Upper lobe of left lung (tissue), 6 donors: ENCODE measurements at regions not wholly inside any gene's neighbourhood (a gene's known extent, or its start where the extent isn't known, plus 50 kb on each side); places are given as distances from the start of the nearest gene placed in this dataset.

ENCODE experiments used
- ATAC-seq, 2 donors: fragments of 200-7000 bp; cut with Tn5 transposase; one replicate each; pipeline ENCODE4 v1.9.1; 2022; ENCODE audit warnings: mild to moderate bottlenecking in 2 of 2, moderate library complexity in 2 of 2; ENCODE audit not compliant: low FRiP score in 2 of 2
- DNase-seq, 2 donors: peaks; one replicate each; pipeline ENCODE4 v3.0.0-alpha.2; 2019 to 2020
- H3K27ac ChIP-seq, 4 donors: fragments of 200-600 bp; sonication (generic); one replicate each; pipeline ENCODE4 v1.5.1; 2016 to 2019
- H3K27me3 ChIP-seq, 4 donors: fragments of 200-600 bp; sonication (generic); one replicate each; pipeline ENCODE4 v1.5.1; 2017 to 2019
- H3K36me3 ChIP-seq, 4 donors: fragments of 200-600 bp; sonication (generic); one replicate each; pipeline ENCODE4 v1.5.1; 2016 to 2019
- H3K4me1 ChIP-seq, 4 donors: fragments of 200-600 bp; sonication (generic); one replicate each; pipeline ENCODE4 v1.5.1; 2018 to 2019
- H3K4me3 ChIP-seq, 4 donors: fragments of 200-600 bp; sonication (generic); one replicate each; pipeline ENCODE4 v1.5.1; 2017 to 2019; ENCODE audit warnings: mild to moderate bottlenecking in 2 of 4, moderate library complexity in 1 of 4
- H3K9me3 ChIP-seq, 4 donors: fragments of 200-600 bp; sonication (generic); one replicate each; pipeline ENCODE4 v1.5.1; 2018 to 2019
- EP300 ChIP-seq, 4 donors: sonication (generic); formaldehyde crosslinking; IDR thresholded peaks; one replicate each; pipeline ENCODE4 v1.5.1; 2017; ENCODE audit warnings: antibody characterized with exemption in 4 of 4, control low read depth in 2 of 4
- POLR2A ChIP-seq, 4 donors: fragments of 450-650 bp; IDR thresholded peaks; one replicate each; pipeline ENCODE4 v1.5.1; 2016 to 2017; ENCODE audit warnings: antibody characterized with exemption in 4 of 4, mild to moderate bottlenecking in 2 of 4
- POLR2AphosphoS5 ChIP-seq, 2 donors: sonication (generic); formaldehyde crosslinking; IDR thresholded peaks; one replicate each; pipeline ENCODE4 v1.5.1; 2017; ENCODE audit warnings: antibody characterized with exemption in 2 of 2
- WGBS, 2 donors: methylation state at CpG; one replicate each; pipeline ENCODE4 v1.1.5; 2017 to 2018; 5-methylcytosine and 5-hydroxymethylcytosine counted together
- TF ChIP-seq, protein P1 (sequence below), 6 experiments: fragments of 450-650 bp in 4 of 6; fragments of 200-600 bp in 2 of 6; sonication (generic) in 2 of 6; IDR thresholded peaks; one replicate each; pipeline ENCODE4 v1.5.1; 2016 to 2019; ENCODE audit warnings: antibody characterized with exemption in 6 of 6
- donor health status: DM: no; HTN: no; CAD: no; lungs with moderate emphysema.
- donor health status: DM: no; HTN: yes; CAD: no; lungs with severe emphysema.

DNA sequence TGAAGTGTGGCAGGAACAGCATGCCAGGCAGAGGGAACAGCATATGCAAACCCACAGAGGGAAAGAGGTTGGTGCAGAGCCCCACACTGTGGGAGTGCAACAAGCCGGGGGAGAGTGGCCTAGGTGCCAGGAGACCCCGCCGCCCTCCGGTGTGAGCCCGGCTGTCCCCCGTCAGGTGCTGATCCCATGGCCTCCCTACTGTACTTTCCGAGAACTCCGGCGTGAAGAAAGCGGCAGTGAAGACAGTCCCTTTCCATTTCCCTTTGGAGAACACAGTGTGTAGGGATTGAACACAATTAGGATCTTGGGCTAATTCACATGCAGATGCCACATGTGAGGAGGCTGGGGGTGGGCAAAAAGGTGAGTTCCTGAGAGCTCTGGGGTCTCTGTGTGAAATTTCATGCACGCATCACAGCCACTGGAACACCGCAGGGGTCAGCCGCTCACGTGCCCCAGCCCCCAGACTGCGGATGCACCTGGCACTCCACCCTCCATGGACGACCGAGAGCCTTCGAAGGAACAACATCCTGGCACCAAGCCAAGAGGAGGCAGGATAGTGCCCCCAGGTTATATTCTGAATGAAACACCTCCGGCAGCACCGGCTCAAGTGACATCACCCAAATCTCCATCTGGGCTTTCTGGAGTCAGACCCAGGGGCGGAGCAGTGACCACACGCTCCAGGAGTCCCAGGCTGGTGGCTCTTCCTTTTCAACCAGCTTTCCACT is 82.1 kb upstream of the PPP2R2D start:
- H3K27ac ChIP-seq = no peak overlapping the region
- no peaks in the 10 kb centered on the region for H3K36me3 ChIP-seq
- no peak overlapping the region for H3K4me3 ChIP-seq
- ATAC-seq (no peak), DNase-seq (peak in 1 of 2 donors; percentile 52)
- 79 to 92% methylated on average over 17 to 22 of the region's 22 CpGs for WGBS, 2 donors
- H3K4me1 ChIP-seq = no peaks in the 10 kb centered on the region
- TF ChIP-seq, protein P1, sequence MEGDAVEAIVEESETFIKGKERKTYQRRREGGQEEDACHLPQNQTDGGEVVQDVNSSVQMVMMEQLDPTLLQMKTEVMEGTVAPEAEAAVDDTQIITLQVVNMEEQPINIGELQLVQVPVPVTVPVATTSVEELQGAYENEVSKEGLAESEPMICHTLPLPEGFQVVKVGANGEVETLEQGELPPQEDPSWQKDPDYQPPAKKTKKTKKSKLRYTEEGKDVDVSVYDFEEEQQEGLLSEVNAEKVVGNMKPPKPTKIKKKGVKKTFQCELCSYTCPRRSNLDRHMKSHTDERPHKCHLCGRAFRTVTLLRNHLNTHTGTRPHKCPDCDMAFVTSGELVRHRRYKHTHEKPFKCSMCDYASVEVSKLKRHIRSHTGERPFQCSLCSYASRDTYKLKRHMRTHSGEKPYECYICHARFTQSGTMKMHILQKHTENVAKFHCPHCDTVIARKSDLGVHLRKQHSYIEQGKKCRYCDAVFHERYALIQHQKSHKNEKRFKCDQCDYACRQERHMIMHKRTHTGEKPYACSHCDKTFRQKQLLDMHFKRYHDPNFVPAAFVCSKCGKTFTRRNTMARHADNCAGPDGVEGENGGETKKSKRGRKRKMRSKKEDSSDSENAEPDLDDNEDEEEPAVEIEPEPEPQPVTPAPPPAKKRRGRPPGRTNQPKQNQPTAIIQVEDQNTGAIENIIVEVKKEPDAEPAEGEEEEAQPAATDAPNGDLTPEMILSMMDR (IDR thresholded peaks at IDR 0.05) = no peak
- TF ChIP-seq POLR2A (IDR thresholded peaks at IDR 0.05) (no peak), POLR2AphosphoS5 (IDR thresholded peaks at IDR 0.05) (no peak), EP300 (IDR thresholded peaks at IDR 0.05) (no peak)
- no peaks in the 10 kb centered on the region for H3K27me3 ChIP-seq
- H3K9me3 ChIP-seq = no peaks in the 10 kb centered on the region

DNA sequence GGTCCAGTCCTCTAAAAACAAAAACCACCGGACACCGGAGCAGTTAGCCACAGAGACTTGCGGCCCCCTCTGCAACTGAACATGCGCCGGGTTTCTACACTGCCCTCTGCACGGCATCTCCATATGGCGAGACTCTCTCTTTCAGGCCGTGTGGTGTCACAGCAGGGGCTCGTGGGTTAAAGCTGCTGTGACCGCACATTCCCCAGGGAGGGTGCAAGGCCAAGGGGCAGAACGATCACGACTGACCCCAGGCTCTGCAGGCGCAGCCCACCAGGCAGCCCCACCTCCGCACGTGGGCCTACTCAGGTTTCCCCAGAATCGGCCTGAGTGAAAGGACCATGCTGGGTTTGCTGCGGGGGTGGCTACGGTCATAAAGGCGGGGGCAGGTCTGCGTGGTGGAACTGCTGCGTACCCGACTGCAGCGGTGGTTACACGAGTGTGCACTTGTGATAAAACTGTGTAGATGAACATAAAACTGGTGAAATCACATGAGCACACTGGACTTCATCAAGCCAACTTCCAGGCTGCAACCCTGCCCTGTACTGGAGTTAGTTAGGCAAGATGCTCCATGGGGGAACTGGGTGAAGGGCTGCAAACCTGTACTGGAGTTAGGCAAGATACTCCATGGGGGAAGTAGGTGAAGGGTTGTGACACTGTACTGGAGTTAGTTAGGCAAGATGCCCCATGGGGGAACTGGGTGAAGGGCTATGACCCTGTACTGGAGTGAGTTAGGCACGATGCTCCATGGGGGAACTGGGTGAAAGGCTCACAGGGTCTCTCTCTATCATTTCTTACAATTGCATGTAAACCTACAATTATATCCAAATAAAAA is 81.4 kb upstream of the PPP2R2D start:
- DNase-seq = peak in 1 of 2 donors; percentile 65
- no peaks in the 10 kb centered on the region for H3K36me3 ChIP-seq
- H3K9me3 ChIP-seq = no peaks in the 10 kb centered on the region
- 65 to 68% methylated on average over 19 to 24 of the region's 25 CpGs for WGBS, 2 donors
- no peak for ATAC-seq
- H3K4me3 ChIP-seq = no peak overlapping the region
- no peak overlapping the region for H3K27ac ChIP-seq
- TF ChIP-seq EP300 (IDR thresholded peaks at IDR 0.05) (no peak), POLR2A (IDR thresholded peaks at IDR 0.05) (no peak), POLR2AphosphoS5 (IDR thresholded peaks at IDR 0.05) (no peak)
- TF ChIP-seq, protein P1 (IDR thresholded peaks at IDR 0.05) = no peak
- no peaks in the 10 kb centered on the region for H3K4me1 ChIP-seq
- no peaks in the 10 kb centered on the region for H3K27me3 ChIP-seq

DNA sequence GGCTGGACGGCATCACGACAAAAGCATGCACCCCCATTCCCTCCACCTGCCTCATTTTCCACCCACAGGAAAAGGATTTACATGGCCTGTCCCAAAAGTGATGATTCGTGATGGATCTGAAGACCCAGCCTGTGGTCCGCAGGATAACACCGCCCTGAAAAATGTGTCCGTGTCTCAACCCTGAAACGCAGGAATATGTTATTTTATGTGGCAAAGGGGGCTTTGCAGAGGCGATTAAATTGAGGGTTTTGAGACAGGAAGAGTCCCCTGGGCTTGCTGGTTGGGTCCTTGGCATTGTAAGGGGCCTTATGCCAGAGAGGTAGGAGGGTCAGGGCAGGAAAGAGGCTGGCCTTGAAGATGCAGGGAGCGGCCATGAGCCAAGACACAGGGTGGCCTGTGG is 80.2 kb upstream of the PPP2R2D start:
- Histone ChIP-seq H3K27ac (no peak overlapping the region), H3K36me3 (no peaks in the 10 kb centered on the region), H3K4me3 (no peak overlapping the region), H3K27me3 (no peaks in the 10 kb centered on the region), H3K9me3 (no peaks in the 10 kb centered on the region), H3K4me1 (no peaks in the 10 kb centered on the region)
- 81 to 86% methylated on average over 9 of the region's 9 CpGs for WGBS, 2 donors
- TF ChIP-seq, protein P1 (IDR thresholded peaks at IDR 0.05) = no peak
- TF ChIP-seq POLR2A (IDR thresholded peaks at IDR 0.05) = no peak
- no peak for TF ChIP-seq POLR2AphosphoS5 (IDR thresholded peaks at IDR 0.05)
- no peak for TF ChIP-seq EP300 (IDR thresholded peaks at IDR 0.05)
- DNase-seq (no peak), ATAC-seq (no peak)

DNA sequence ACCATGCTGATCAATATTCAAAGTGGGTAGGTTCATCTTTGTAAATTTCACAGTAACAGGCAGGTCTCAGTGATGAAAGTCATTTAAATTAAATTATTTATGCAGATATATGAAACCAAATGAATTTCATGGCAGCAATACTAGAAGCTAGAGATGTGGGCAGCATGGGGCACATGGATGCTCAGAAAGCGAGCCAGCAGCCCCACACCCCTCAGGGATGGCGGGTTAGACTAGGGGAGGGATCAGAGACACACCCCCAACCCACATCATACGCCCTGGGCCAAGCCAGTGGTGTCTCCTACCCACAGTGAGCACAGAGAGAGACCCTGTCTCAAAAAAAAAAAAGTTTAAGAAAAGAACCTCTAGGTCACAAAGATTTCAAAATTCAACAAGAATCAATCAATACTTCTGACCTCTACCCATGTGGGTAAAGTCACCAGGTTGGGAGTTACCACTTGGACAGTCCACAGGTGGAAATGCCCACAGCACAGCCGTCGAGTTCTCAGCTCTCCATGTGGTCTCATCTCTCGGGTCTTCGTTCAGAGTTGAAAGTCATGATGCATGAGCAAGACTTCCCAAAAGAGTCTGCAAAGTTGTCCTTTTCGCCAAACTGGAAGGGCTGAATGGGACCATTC is 79.3 kb upstream of the PPP2R2D start:
- H3K27ac ChIP-seq = no peak overlapping the region
- DNase-seq (peak in 1 of 2 donors; percentile 6), ATAC-seq (no peak)
- H3K27me3 ChIP-seq = no peaks in the 10 kb centered on the region
- H3K4me3 ChIP-seq = no peak overlapping the region
- no peaks in the 10 kb centered on the region for H3K9me3 ChIP-seq
- 84 to 87% methylated on average over 8 of the region's 8 CpGs for WGBS, 2 donors
- TF ChIP-seq, protein P1 (IDR thresholded peaks at IDR 0.05) = no peak
- TF ChIP-seq POLR2A (IDR thresholded peaks at IDR 0.05) (no peak), EP300 (IDR thresholded peaks at IDR 0.05) (no peak), POLR2AphosphoS5 (IDR thresholded peaks at IDR 0.05) (no peak)
- no peaks in the 10 kb centered on the region for H3K36me3 ChIP-seq
- H3K4me1 ChIP-seq = no peaks in the 10 kb centered on the region
